Fibroblast of mammary gland (primary cell): ENCODE measurements at regions not wholly inside any gene's neighbourhood (a gene's known extent, or its start where the extent isn't known, plus 50 kb on each side); places are given as distances from the start of the nearest gene placed in this dataset.

Experiments
- DNase-seq: peaks from one replicate; pipeline ENCODE4 v3.0.0-alpha.2; 2010; ENCODE audit warnings: low read depth
- H3K4me3 ChIP-seq: 2 replicates; pipeline ENCODE4 v1.5.1; 2011; ENCODE audit warnings: low read depth, mild to moderate bottlenecking, low read length, moderate library complexity; ENCODE audit not compliant: control insufficient read depth
- CTCF ChIP-seq: conservative IDR thresholded peaks from 2 replicates; pipeline ENCODE4 v1.5.1; 2011; ENCODE audit warnings: low read depth, low read length, inconsistent platforms; ENCODE audit not compliant: control insufficient read depth, insufficient read depth

- peak; percentile 82 for DNase-seq
- no peak overlapping the region for H3K4me3 ChIP-seq
- TF ChIP-seq CTCF = no peak
Measured at GRCh38 chr15:70266412-70267121, 168.8 kb upstream of the TLE3 start.

- TF ChIP-seq CTCF = no peak
- no peak overlapping the region for H3K4me3 ChIP-seq
- no peak for DNase-seq
Measured at GRCh38 chr15:70265986-70266385, 168.3 kb upstream of the TLE3 start.

- no peak for DNase-seq
- no peak overlapping the region for H3K4me3 ChIP-seq
- peak; percentile 19 for TF ChIP-seq CTCF
Measured at GRCh38 chr15:70265466-70265978, 167.8 kb upstream of the TLE3 start.

- DNase-seq = no peak
- no peak for TF ChIP-seq CTCF
Measured at GRCh38 chr15:70264738-70265465, 167.2 kb upstream of the TLE3 start.

GRCh38 chr15:70264014-70264582 is 166.4 kb upstream of the TLE3 start:
- H3K4me3 ChIP-seq = no peak overlapping the region

More at GRCh38 chr15:70264738-70265465, 167.2 kb upstream of the TLE3 start:
- no peak overlapping the region for H3K4me3 ChIP-seq

More at GRCh38 chr15:70264014-70264582, 166.4 kb upstream of the TLE3 start:
- peak; percentile 51 for DNase-seq
- no peak for TF ChIP-seq CTCF
